ENCODE measurements at regions not wholly inside any gene's neighbourhood (a gene's known extent, or its start where the extent isn't known, plus 50 kb on each side); places are given as distances from the start of the nearest gene placed in this dataset.

DNA sequence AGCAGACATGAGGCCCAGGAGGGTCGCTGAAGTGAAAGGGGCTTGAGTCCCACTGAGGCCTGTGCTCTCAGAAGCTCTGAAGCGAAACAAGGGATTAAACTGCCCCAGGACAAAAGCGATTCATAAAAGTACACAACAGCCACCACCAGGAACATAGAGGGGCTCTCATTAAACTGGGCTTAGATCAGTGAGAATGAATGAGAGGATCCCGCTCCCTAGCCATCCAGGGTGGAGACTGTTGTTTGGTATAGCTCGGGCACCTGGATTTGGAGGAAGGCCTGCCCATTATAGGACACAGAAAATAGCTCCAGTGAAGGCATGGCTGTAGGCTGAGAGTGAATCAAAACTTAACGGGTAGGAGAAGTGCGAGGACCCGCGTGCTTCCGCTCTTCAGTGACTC, 91.6 kb upstream of the TAB2 start:
- DNase-seq (ENCODE audit: low read depth in 1 of 2, low spot score in 1 of 2) = no peak
- in situ Hi-C loops (cut with HindIII; ENCODE audit: low pct_unique_long_range_greater_than_20kb, low sequenced_read_pairs) = no loop called here
- no peak for TF ChIP-seq JUND (IDR thresholded peaks at IDR 0.05; ENCODE audit: low read depth)

DNA sequence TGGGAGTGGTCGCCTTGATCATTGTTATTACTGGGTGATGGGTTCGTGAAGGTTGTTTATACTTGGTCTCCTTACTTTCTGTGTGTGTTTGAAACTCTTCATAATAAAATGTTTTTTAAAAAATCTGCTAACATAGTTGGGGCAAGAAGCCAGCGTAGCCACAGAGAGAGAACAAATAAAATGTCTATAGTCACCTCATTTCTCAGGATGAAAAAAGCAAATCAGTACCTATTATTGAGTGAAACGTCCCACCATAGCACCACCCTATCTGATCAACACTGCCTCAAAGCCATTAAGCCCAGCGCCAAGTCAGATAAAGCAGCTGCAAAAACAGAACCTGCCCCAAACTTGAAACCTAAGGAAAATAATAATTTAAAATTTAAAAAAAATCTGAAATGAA, 89.7 kb upstream of the TAB2 start:
- DNase-seq (ENCODE audit: low read depth in 1 of 2, low spot score in 1 of 2) = no peak
- in situ Hi-C loops (cut with HindIII; ENCODE audit: low pct_unique_long_range_greater_than_20kb, low sequenced_read_pairs) = no loop called here
- no peak for TF ChIP-seq JUND (IDR thresholded peaks at IDR 0.05; ENCODE audit: low read depth)

DNA sequence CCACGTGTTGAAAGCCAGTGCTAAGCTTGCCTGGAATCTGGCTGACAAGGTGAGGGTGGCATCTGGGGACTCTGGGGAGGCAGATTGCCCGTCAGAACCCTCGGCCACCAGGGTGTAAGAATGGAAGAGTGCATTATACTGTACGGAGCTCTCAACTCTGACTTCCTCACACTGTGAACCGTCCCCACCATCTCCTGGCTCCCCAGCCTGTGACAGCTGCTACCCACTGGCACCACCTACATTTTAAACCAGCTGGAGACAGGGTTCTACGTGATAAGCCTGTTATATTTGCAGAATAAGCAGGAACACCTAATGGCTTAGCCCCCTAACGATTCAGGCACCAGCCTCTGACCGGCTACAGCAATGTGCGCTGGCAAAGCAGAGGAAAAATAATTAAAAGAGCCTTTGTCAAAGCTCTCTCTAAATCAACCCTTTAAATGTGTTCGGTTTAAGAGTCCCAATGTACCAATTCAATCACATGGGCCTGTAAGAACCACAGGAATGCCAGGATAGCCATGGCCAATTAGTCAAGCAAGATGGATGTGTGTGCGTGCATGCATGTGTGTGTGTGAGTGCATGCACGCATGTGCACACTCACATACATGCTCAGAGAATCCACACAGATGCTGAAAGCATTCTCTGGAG, 89.1 kb upstream of the TAB2 start:
- in situ Hi-C loops (cut with HindIII; ENCODE audit: low pct_unique_long_range_greater_than_20kb, low sequenced_read_pairs) = no loop called here
- no peak for DNase-seq (ENCODE audit: low read depth in 1 of 2, low spot score in 1 of 2)
- TF ChIP-seq JUND (IDR thresholded peaks at IDR 0.05; ENCODE audit: low read depth) = no peak

DNA sequence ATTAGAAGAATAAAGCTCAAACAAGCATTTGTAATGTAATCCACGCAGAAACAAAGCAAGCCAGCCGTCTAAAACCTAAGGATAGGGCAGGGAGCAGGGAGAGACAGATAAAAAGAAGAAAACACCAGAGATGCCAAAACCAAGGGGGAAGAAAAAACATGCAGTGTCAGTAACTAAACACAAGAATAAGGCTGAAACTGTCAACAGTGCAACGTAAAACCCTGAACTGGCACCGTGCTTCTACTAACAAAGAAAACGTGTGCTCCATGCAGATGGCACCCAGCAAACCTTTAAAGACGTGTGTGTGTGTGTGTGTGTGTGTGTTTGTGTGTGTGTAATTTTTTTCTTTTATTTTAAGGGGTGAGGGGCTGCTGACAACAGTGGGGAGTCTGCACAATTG, 88.4 kb upstream of the TAB2 start:
- DNase-seq (ENCODE audit: low read depth in 1 of 2, low spot score in 1 of 2) = no peak
- in situ Hi-C loops (cut with HindIII; ENCODE audit: low pct_unique_long_range_greater_than_20kb, low sequenced_read_pairs) = no loop called here

DNA sequence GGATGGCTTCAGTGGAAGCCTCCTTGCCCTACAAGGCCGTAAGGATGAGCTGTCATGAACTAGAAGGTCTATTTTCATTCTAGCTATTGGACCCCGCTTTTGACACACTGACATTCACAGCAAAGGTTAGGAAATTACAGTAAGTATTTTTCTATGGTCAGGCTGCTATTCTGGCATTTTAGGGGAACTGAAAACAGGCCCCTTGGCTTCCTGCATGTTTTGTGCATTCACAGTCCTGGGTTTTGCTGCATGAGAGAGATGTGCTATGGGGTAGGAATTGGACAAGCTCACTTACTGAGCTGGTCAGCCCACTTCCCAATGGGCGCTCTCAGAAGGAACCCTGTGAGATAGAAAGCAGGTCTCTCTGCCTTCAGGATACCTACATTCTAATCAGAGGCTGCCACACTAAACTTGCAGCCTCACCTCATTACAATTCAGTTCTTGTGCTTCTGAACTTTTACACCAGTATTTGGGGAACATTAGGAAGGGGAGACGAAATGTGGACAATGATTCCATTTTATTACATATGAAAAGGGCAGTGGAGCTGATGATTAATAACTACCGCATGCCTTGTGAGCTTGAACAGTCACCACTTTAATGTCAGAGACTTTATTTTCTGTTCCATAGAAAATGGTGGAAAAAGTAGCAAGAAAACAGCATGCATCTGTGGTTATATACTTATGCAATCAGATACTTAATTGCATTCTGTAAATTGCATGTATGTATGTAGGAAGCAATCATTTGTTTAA, 86.6 kb upstream of the TAB2 start:
- TF ChIP-seq JUND (IDR thresholded peaks at IDR 0.05; ENCODE audit: low read depth) = no peak
- in situ Hi-C loops (cut with HindIII; ENCODE audit: low pct_unique_long_range_greater_than_20kb, low sequenced_read_pairs) = no loop called here
- DNase-seq (ENCODE audit: low read depth in 1 of 2, low spot score in 1 of 2) = no peak

More for the DNA sequence above, 88.4 kb upstream of the TAB2 start:
- TF ChIP-seq JUND (IDR thresholded peaks at IDR 0.05; ENCODE audit: low read depth) = no peak

DNA sequence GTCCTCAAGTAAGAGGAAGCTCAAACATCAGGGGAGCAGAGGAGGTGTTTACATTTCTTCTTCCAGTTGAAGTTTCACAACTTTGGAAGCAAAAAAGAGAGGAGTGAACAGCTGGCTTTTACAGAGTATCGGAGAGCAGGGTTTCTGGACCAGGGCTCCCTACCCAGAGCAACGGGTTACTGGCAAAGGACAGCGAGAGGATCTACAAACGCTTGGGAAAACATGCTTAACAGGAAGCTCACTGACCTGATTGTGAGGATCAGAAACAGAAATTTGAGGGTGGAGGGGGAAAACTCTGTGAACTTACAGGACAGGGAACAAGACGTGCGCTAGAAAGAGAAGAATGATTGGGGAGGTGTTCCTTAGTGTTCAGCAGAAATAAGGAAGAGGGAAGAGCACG, 85.7 kb upstream of the TAB2 start:
- TF ChIP-seq JUND (IDR thresholded peaks at IDR 0.05; ENCODE audit: low read depth) = no peak
- DNase-seq (ENCODE audit: low read depth in 1 of 2, low spot score in 1 of 2) = no peak
- in situ Hi-C loops (cut with HindIII; ENCODE audit: low pct_unique_long_range_greater_than_20kb, low sequenced_read_pairs) = no loop called here

DNA sequence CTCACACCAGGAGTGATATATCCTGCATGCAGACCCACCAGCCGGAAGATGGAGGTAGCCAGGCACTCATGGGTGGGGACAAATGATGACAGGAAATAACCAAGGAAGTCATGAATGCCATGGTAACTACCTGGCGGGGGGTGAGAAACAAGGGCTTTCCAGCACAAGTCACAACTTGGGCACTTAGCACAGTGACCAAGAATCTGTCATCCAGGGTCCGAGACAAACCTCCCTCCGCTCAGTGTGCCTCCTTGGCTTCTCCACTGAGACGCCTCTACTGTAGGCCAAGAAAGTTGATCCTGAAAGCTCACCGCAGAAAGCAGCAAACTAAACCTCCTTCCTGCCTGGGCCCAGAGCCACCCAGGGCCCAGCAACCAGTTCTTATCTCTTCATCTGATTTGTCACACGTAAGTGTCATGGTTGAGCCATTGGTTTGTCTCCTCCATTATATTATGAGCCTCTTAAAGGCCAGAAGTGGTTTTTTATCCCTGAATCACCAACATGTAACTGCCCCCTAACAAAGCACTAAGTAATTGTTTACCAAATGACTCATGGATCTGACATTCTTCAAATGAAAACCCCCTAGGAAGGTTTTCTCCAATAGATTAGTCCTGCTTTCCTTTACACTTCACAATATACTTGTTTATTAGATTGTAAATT, 84.3 kb upstream of the TAB2 start:
- peak in 1 of 2 experiments; percentile 6 for DNase-seq (ENCODE audit: low read depth in 1 of 2, low spot score in 1 of 2)
- no peak for TF ChIP-seq JUND (IDR thresholded peaks at IDR 0.05; ENCODE audit: low read depth)
- in situ Hi-C loops (cut with HindIII; ENCODE audit: low pct_unique_long_range_greater_than_20kb, low sequenced_read_pairs) = no loop called here

DNA sequence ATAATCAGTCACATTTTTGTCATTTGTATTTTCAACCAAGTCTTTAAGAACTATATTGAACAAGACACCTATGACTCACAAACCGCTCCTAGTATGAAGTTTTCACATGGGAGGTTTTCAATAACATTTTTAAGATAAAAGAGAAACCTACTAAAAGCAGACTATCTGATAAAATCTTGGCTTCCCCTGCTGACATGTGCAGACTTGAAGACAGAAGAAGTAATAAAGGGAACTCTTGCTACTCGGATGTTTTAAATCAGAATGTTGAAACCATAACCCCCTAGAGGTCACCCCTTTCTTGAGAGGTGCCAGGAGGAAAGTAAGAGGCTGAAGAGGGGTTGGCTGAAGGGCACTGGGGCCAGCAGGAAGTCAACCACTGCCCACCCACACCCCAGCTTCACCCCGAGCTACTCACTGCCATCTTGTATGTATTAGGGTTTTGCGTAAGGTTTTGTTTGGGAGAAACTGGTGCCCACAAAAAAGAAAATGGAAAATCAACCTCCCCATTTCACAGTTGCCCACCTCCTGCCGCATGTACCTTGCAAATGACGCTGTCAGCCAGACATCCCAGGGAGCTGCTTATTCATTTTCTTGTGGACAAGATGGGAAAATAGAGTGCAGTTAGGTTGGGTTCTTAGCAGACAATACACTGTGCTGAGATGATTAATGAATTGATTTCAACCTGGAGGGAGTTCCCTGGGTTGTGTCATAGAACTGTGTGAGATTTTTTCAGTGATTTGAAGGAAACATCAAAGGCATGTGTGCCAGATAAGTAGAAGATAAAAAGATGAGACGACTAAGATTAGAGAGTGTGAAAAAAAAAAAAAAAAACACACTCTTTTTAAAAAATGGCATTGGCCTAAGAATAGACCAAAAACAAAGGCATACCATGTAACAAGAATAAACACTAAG, 83.2 kb upstream of the TAB2 start:
- DNase-seq (ENCODE audit: low read depth in 1 of 2, low spot score in 1 of 2) = no peak
- in situ Hi-C loops (cut with HindIII; ENCODE audit: low pct_unique_long_range_greater_than_20kb, low sequenced_read_pairs) = no loop called here
- TF ChIP-seq JUND (IDR thresholded peaks at IDR 0.05; ENCODE audit: low read depth) = no peak

DNA sequence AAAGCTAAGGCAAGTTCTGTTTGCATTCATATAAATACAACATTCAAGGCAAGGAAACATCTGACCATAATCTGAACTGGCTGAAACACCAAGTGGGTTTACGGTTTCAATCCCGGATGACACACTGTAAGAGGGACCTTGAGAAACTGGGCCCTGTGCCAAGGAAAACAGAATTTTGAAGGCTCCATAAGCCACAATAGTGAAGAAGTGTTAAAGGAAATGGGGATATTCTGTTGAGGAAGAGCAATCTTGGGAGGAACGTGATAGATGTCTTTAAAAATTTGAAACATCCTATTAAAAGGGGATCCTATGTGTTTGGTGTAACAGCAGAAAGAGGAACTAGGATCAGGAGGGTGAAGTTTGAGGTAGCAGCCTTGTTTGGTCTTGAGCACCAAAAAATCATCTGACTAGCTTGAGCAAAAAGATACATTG, 82.4 kb upstream of the TAB2 start:
- in situ Hi-C loops (cut with HindIII; ENCODE audit: low pct_unique_long_range_greater_than_20kb, low sequenced_read_pairs) = no loop called here
- no peak for TF ChIP-seq JUND (IDR thresholded peaks at IDR 0.05; ENCODE audit: low read depth)
- DNase-seq (ENCODE audit: low read depth in 1 of 2, low spot score in 1 of 2) = peak in 1 of 2 experiments; percentile 6

DNA sequence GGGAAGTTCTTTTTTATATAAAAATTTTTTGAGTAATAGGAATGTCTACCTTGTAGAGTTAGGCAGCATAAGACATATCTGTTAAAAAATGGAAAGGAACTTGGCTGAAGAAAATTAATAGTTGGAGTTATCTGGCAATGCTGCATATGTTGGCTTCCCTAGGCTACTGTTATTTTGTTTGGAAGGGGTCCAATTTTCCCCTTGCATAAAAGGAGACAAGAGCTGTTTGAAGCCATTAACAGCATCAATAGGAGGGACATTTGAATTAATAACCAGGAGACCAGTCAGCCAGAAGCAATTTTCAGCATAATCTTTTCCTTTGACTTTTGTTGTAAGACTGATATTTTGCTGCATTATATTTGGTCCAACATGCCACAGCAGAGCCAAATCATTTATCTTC, 80.9 kb upstream of the TAB2 start:
- in situ Hi-C loops (cut with HindIII; ENCODE audit: low pct_unique_long_range_greater_than_20kb, low sequenced_read_pairs) = no loop called here
- TF ChIP-seq JUND (IDR thresholded peaks at IDR 0.05; ENCODE audit: low read depth) = no peak
- DNase-seq (ENCODE audit: low read depth in 1 of 2, low spot score in 1 of 2) = no peak

DNA sequence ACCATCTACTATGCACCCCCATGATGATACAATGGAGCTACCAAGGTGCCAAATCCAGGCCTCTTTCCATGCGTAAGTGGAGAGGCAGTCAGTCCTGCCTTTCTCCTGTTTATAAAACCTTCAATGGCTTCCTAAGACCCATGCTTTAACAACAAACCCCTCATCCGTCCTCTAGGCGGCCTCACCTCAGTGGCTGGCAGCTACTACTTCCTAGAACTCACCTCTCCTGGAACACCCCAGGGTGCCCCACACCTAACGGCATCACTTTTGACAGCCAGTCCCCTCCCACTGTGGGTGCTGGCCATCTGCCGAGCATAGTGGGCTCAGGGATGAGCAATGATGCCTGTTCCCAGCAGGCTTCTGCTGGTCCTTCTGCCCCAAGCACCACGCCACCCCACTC, 80.0 kb upstream of the TAB2 start:
- in situ Hi-C loops (cut with HindIII; ENCODE audit: low pct_unique_long_range_greater_than_20kb, low sequenced_read_pairs) = no loop called here
- TF ChIP-seq JUND (IDR thresholded peaks at IDR 0.05; ENCODE audit: low read depth) = no peak

DNA sequence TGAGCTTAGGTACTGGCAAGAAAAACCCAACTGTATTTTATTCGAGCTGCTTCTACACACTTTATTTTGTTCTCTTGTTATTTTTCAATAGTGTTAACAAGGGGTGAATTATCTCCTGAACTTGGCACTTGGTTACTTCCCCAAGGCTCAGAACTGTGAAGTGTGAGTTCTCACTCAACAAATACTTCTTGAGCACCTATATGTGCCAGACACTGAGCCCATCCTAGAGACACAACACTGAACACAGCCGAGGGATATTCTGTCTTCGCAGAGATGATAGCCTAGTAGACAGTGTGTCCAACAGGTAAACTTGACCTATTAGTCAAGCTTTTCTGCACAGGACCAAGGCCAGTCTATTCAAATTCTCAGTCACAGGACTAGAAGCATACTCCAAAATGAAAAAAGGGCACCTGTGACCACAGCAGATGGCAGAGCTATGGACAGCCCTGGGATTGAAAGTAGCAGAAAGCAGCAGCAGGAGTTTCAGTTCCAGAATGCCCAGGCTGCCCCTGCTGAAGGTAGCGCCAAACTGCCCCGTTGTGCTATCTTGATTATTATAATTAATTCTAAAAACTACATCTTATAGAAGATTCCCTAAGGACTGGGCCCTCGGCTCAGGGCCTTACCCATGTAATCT, 77.8 kb upstream of the TAB2 start:
- DNase-seq (ENCODE audit: low read depth in 1 of 2, low spot score in 1 of 2) = no peak
- no peak for TF ChIP-seq JUND (IDR thresholded peaks at IDR 0.05; ENCODE audit: low read depth)
- in situ Hi-C loops (cut with HindIII; ENCODE audit: low pct_unique_long_range_greater_than_20kb, low sequenced_read_pairs) = no loop called here

More for the DNA sequence above, 80.0 kb upstream of the TAB2 start:
- DNase-seq (ENCODE audit: low read depth in 1 of 2, low spot score in 1 of 2) = no peak
